Activated CD4-positive, alpha-beta T cell treated with anti-CD3 and anti-CD28 coated beads for 4 hours (primary cell): ENCODE measurements at regions not wholly inside any gene's neighbourhood (a gene's known extent, or its start where the extent isn't known, plus 50 kb on each side); places are given as distances from the start of the nearest gene placed in this dataset.

Experiments
- DNase-seq, 2 donors: peaks; one replicate each; pipeline ENCODE4 v3.0.0-alpha.2; 2020

DNA sequence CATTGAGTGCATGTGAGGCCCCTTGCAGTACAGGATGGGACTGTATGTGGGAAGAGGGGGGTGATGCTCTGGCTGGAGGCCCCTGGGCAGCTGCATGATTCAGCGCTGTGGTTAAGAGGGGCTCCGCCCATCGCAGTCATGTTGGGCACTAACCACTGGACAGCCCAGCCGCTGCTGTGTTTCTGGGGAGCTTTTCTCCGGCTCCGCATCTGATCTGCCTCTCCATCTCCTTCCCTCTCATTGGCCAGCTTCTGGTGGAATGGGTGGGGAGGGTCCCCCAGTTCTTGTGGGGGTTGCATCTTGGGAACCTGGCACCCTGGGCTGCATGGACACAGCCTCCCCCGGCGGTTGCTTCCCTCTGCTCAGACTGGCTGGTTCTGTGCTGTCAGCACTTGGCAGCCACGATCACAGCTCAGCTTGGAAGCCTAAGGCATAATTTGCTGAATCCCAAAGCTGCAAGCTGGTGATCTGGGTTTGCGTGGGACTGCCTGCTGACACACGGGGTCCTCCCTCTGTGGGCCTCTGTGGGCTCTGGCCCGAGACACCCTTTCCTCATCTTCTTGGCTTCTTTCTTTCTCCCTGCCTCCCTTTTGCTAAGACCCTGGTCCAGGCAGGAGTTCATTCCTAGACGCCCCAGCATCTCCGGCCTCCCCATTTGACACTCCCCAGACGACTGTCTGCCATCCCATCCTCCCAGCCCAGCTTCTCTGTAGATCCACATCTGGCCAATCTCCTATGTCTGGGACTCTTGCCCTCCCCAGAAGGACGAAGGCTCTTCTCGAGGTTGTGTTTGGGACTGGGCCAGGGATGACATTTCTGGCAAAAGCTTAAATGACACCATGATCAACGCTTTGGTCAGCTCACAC is 168.3 kb downstream of the SEC14L1 start:
- DNase-seq = no peak

DNA sequence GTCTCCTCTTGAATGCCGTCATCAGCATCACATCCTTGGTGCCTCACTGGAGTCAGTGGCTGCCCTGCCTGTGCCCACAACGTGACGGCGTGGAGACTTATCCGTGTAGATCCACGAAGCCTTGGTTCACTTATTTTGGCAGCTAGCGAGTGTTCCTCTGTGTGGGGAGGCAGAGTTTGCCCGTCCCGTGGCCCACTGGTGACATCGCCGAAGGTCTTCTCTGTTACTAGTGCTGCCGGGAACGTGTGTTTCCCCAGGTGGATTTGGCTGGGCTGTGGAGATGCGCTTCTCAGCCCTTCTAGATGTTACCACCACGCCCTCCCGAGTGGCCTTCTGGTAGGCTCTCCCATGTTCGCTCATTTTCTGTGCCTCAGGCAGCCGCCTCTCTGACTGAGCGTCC is 169.6 kb downstream of the SEC14L1 start:
- no peak for DNase-seq

DNA sequence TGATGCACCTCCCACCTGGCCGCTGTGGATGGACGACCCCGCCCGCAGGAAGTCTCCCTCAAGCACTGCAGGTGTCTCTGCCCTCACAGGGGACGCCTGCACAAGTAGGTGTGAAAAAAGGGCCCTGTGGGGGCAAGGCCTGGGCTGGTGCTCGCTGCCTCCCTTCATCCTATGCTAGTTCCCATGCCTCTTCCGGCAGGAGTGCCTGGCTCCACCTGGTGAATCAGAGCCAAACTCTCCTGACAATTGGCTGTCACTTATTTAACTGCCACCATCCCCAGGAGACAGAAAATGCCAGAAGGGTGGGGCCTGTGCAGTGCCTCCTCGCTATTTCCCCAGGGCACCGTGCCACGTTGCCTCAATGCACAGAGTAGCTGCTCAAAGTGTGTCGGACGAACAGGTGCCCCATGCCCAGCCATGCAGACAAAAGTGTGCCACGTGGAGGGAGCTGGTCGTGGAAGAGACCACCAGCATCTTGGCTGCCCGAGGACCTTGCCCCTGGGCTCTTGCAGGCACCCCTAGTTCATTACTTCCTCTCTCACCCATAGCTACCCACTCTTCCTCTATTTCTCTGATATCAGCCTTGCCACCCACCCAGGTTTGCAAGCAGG is 170.7 kb downstream of the SEC14L1 start:
- no peak for DNase-seq

DNA sequence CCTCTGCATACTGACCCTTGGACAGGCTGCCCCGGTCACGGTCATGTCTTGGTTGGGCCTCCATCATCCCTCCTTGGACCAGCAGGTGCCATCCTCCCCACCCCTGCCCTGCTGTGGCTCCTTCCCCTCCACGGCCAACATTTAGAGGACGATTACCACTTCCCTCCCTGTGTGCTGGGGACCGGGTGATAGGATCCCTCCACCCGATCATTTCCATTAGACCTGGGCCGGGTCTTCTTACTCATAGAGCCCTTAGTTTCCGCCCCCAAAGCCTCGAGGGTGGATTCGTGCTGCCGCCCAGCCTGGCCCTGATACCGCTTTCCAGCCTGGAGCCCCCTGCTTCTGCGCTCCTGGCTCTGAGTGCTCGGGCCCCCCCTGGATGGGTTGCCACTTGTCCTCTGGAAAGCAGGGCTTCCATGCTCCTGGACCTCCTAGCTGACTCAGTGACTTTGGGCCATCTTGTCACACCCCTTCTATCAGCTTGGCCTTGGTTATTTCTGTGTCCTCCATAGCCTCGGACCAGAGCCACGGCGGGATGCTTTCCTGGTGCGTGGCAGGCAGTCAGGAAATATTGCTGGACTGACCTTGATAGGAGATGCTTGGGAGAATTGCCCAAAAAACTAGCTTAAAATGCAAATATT is 171.4 kb downstream of the SEC14L1 start:
- DNase-seq = no peak

DNA sequence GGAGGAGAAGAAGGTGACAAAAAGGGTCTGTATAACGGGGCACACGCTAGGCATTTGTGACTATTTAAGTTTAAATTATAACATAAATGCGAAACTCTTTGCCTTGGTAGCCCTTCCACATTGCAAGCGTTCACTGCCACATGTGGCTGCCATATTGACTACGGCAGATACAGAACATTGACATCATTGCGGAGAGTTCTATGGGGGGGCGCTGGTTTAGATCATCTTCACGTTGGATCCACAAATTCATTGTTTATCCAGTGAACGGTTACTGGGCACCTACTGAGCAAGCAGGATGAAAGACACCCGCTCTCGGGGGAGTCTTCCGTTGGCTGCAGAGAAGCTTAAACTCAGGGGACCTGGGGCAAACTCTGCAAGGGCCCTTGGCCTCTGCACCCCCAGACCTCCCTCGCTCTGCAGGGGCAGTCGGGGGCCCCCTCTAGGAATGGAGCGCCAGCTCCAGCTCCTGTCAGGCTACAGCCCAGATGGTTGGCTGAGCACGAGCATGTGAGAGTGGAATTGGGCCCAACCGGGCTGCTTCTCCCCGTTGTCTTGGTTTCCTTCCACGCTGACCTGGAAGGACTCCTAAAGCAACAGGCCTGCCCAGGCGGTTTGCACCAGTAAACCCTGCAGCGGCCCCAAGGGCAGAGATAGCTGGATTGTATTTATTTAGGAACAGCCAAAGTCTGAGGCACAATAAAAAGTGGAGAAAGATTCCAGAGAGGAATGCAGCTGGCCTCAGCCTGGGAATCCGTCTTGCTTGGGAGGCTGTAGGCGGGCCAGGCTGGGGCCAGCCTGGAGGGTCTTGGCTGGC is 172.2 kb downstream of the SEC14L1 start:
- DNase-seq = no peak

DNA sequence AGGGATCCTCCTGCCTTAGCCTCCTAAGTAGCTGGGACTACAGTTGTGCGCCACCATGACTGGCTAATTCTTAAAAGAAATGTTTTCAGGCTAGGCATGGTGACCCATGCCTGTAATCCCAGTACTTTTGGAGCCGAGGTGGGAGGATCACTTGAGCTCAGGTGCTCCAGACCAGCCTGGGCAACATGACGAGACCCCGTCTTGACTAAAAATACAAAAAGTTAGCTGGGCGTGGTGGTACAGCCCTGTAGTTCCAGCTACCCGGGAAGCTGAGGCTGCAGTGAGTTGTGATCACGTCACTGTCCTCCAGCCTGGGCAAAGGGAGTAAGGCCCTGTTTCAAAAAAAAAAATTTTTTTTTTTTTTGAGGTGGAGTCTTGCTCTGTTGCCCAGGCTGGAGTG is 173.1 kb downstream of the SEC14L1 start:
- no peak for DNase-seq

DNA sequence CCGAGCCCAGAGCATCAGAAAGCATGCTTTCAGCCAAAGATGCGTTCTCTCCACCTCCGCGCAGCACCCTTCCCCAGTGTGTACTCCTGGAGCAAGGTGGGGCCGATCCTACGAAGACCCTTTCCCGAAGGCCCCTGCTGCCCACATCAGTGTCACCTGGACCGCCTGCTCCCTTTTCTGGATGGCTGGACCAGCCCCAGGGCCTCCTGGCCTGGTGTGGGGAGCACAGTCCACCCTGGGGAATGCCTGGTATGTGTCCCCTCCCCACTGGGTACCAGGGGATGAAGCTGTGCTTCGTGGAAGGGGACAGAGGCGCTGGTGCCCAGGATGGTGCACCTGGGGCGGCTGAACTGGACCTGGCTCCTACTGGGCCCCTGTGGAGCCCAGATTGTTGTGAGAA is 173.8 kb downstream of the SEC14L1 start:
- no peak for DNase-seq

DNA sequence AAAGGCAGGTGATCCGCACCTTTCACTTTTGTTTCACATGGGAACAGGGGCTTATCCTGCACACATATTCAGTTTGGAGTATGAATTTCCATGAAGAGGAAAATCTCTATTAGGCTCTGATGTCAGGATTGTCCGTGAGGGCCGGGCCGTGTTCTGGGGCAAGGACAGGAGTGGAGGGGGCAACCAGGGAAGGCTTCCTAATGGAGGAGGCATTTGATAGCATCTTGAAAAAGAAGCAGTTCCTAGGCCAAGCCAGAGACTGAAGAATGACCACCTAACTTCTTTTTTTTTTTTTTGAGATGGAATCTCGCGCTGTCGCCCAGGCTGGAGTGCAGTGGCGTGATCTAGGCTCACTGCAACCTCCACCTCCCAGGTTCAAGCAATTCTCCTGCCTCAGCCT is 174.2 kb downstream of the SEC14L1 start:
- DNase-seq = no peak

DNA sequence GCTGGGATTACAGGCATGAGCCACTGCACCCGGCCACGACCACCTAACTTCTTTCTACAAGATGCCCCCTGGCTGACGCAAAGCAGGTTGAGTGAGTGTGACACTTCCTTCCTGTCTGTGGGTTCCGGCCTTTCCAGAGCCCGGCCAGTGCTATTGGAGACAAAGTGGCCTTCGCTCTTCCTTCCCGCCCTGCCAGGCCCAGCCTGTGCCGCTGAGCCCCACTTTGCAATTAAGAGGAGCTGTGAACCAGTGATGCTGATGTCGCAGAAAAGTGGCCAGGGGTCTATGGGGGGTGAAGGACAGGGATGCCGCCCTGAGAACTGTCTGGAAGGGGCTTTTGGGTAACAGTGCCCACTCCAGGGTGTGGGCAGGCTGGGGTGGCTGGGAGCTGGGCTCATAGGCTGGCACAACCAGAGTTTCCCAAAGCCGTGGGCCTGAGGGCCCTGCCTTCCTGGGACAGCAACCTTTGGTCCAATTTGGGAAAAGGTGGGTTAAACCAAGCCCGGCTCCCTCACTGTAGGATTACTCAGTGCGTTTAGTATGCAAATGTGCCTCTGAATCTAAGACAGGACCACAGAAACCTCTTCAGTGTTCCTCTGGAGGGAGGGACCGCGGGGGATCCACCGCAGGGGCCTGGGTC is 174.9 kb downstream of the SEC14L1 start:
- no peak for DNase-seq

DNA sequence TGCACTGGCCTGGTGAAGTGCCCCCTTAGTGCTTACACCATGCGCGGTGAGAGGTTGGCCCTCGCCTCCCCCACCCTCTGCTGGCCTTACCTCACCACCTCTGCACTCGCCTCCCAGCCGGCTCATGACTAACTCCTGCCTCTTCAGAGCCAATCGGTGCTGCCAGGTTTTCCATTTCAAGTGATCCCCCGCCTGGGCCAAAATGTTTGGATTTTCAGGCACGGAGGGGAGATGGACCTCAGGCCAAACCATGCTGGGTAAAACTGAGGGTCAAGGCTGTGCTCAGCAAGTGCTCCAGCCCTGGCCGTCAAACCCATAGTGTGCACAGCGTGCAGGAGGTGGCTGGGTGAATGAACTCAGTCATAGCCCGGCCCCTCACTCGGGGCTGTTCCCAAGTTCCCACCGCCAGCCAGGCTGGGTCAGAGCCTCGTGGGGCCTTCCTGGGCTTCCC is 175.4 kb downstream of the SEC14L1 start:
- DNase-seq = no peak

DNA sequence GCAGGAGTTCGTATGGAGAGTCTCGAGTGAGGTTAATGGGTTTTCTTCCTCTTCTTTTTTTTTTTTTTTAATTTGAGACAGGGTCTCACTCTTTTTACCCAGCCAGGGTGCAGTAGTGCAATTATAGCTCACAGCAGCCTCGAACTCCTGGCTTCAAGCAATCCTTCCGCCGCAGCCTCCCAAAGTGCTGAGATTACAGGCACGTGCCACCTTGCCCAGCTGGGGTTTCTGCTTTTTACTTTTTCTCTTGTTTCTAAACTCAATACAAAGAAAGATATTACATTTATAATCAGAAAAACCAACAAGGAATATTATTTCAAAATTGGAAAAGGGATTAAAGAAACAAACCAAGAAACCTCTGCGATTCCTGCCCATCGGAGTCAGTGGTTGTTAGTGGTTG is 175.9 kb downstream of the SEC14L1 start:
- DNase-seq = no peak

DNA sequence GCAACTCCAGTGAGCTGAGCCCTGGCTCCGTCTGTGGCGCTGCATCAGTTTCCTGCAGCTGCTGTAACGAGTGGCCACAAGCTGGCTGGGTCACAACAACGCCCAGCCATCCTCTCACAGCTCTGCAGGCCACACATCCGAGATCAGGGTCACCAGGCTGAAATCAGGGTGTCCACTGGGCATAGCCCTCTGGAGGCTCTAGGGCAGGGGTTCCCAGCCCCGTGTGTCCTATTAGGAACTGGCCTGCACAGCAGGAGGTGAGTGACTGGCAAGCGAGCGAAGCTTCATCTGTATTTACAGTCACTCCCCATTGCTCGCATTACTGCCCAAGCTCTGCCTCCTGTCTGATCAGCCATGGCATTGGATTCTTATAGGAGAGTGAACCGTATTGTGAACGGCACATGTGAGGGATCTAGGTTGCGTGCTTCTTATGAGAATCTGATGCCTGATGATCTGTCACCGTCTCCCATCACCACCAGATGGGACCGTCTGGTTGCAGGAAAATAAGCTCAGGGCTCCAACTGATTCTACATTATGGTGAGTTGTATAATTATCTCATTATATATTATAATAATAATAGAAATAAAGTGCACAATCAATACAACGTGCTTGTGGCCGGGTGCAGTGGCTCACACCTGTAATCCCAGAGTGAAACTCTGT is 176.5 kb downstream of the SEC14L1 start:
- no peak for DNase-seq

DNA sequence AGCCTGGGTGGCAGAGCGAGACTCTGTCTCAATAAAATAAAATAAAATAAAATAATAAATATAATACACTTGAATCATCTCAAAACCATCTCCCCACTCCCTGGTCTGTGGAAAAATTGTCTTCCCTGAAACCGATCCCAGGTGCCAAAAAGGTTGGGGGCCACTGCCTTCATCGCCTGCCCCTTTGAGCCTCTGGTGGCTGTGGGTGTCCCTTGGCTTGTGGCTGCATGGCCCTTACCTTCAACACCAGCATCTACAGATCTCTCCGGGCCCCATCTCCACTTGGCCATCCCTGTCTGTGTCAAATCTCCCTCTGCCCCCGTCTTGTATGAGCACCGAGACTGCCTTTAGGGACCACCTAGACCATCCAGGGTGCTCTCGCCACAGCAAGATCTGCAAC is 177.3 kb downstream of the SEC14L1 start:
- no peak for DNase-seq

DNA sequence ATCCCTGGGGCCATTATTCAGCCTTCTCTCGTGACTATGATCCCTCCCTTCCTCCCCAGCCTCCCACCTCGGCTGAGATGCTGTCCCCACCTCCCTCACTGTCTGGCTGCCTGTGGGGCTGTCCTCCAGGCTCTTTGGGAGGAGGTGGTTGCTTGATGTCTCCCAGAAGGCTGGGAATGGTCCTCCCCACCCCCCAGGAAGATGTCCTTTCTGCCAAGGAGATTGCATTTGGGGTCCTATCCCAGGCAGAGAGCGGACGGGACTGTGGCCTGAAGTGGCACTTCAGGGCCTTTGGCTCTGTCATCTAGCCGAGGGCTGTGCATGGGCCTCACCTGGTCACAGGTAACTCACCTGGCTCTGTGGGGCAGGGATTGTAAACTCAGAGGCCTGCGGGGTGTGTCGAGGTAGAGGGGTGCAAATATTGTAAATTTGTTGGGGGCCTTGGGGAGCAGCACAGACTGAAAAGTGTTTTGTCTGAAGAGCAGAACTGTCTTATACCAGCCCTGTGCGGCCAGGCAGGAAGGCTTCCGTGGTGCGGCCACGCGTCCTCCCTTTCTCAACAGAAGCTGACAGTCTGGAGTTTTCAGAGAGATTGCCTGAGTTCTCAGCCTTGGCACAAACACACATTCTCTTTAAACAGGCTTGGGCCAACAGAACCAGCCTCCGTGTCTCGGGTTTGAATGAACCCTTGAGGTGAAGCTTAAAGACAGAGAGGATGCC is 177.9 kb downstream of the SEC14L1 start:
- no peak for DNase-seq

DNA sequence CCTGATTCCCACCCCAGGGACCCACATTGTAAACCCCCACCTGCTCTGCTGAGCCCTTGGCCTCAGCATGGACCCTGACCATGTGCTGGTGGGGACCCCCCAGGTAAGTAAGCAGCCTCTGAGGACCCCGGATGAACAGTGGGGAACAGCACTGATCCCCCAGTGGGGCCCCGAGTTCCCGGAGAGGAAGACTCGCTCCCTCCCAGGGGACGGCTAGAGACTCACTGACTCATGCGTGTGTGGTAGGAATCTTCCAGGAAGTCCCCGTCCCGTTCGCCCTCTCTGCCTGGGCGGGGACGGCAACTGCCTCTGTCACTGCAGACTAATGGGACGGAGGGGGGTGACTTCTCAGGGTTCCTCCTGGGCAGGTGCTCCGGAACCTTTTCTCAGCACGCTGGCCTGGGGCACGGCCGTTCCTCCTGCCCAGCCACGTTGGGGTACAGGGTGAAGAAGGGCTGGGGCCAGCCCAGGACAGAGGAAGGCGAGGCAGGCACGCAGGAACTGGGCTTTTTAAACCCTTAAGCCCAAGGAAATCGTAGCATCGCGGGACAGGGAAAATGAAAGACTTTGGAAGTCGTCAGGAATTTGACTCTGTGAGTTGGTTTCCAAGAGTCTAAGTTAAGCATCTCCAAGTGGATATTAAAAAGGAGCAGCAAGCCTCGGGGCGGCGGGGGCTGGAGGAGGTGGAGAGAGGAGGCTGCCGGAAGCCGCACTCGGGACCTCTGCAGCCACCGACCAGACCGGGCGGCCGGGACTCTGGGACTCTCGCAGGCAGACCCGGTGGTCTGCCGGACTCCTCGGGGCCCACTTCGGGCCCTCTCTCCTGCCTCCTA is 178.7 kb downstream of the SEC14L1 start:
- DNase-seq = peak; percentile 47 to 79

DNA sequence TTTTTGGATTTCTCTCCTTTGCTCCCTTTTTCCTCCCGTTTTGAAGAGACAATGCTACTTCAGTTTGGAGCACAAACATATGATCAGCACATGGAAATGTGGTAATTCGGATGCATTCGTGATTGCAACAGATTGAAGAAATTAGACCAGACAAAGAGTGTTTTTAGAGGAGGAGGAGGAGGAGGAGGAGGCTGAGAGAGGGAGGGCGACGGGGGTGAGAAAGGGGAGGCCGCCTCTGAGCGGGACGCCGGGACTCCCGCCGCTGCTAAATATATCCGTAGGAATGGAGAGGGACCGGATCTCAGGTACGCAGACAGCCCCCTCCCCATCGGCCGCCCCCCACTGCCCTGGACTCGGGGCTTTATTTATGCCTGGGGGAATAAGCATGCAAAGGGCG is 179.3 kb downstream of the SEC14L1 start:
- no peak for DNase-seq

DNA sequence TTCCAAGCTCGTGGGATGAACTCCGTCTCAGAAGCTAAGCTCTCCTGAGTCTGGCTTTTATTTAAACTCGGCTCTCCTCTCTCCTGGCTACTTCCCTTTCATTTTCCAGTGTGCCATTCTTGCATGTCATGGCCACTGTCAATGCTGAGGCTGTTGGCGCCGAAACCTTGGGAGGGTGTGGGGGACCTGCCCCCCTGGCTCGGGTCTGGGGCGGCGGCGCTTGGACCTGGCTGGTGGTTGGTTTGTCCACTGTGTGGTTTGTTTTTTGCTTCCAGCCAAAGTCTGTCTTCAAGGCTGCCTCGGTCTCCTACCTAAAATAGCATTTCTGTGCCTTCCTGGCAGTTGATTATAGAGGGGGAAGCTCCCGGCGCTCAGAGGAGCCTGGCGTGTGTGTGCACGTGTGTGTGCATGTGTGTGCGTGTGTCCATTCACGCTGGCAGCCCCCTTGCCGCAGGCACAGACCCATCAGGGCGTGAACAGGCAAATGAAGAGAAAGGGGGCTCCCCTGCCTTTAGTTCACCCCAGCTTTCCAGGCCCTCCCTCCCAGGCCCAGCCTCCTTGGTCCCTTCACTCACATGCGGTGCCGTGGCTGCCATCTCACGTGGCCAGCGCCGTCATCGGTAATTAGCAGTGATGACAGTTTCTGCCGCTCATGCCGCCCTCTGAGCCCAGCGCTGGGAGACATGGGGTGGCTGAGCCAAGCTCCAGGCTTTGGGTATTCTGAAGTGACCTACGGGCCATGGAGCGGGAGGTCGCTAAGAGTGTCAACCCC is 179.9 kb downstream of the SEC14L1 start:
- DNase-seq = no peak

DNA sequence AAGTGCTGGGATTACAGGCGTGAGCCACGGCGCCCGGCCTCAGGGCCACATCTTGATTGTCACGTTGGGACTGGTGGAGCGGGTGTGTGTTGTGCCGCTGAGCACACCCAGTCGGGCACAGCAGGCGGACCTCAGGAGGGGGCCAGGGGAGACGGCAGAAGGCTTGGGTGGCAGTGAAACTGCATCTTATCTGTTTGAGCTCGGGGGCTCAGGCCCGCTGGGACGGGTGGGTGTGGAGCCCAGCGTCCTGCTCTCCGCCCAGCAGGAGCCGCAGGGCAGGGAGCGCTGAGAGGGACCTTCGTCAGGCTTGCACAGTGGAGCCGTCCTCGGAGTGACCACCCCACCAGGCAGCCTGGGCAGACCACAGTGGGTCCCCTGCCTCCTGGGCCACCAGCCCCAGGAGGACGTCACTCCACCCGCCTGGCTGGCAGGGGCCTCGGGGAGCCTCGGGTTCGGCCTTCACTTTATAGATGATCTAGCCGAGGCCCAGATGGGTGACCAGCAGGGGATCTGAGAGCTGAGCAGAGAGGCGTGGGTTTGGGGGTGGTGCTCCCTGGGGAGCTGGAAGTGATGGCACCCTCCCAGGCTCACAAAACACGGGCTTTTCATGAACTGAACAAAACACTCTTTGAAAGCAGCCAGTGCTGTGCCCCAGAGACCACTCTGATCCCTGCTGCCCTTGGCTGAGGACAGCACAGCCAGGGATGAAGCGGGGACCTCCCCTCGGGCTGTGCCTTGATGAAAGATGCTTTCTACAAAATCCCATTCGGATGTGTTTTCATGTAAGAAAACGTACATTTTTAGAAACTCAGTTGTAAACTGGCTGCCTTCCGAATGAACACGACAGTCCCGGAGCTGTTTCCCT is 181.1 kb downstream of the SEC14L1 start:
- no peak for DNase-seq
